HepG2 (cell line): ENCODE measurements at regions not wholly inside any gene's neighbourhood (a gene's known extent, or its start where the extent isn't known, plus 50 kb on each side); places are given as distances from the start of the nearest gene placed in this dataset.
A peak's percentile ranks its signal among the peaks of the same experiment; 100 is the strongest.

Experiments used
- CAMTA2 ChIP-seq: sonication (generic); formaldehyde crosslinking; IDR thresholded peaks from 2 replicates; pipeline ENCODE4 v1.4.0; 2020; ENCODE audit warnings: mild to moderate bottlenecking, missing genetic modification reagents, borderline replicate concordance
- DBP ChIP-seq: sonication (generic); formaldehyde crosslinking; IDR thresholded peaks from 2 replicates; pipeline ENCODE4 v1.4.0; 2020; ENCODE audit warnings: missing genetic modification reagents; ENCODE audit errors: not compliant biosample characterization
- E2F5 ChIP-seq: sonication (generic); formaldehyde crosslinking; conservative IDR thresholded peaks from 2 replicates; pipeline ENCODE4 v1.4.0; 2020; ENCODE audit warnings: missing genetic modification reagents
- ETV5 ChIP-seq: IDR thresholded peaks from 2 replicates; pipeline ENCODE4 v1.6.1; 2018; ENCODE audit warnings: missing biosample characterization, missing genetic modification reagents, inconsistent platforms, borderline replicate concordance
- GZF1 ChIP-seq: sonication (generic); formaldehyde crosslinking; IDR thresholded peaks from 2 replicates; pipeline ENCODE4 v1.5.1; 2020; ENCODE audit warnings: mild to moderate bottlenecking, missing genetic modification reagents
- HCFC1 ChIP-seq: fragments of 150-350 bp; IDR thresholded peaks from 2 replicates; pipeline ENCODE4 v1.6.1; 2014; ENCODE audit warnings: low read depth, low read length
- MATR3 ChIP-seq: sonication (generic); formaldehyde crosslinking; IDR thresholded peaks from 2 replicates; pipeline ENCODE4 v1.4.0; 2020; ENCODE audit warnings: missing genetic modification reagents
- MIER3 ChIP-seq: IDR thresholded peaks from 2 replicates; pipeline ENCODE4 v1.6.1; 2016; ENCODE audit warnings: missing compliant biosample characterization, borderline replicate concordance
- MIXL1 ChIP-seq: IDR thresholded peaks from 2 replicates; pipeline ENCODE4 v1.6.1; 2016
- MYNN ChIP-seq: sonication (generic); formaldehyde crosslinking; IDR thresholded peaks from 2 replicates; pipeline ENCODE4 v1.4.0; 2020; ENCODE audit warnings: mild to moderate bottlenecking, low read depth, missing genetic modification reagents
- NCOA2 ChIP-seq: sonication (generic); formaldehyde crosslinking; IDR thresholded peaks from 2 replicates; pipeline ENCODE4 v1.8.0; 2022; ENCODE audit warnings: inconsistent platforms
- ONECUT2 ChIP-seq: sonication (generic); formaldehyde crosslinking; IDR thresholded peaks from 2 replicates; pipeline ENCODE4 v1.4.0; 2020; ENCODE audit warnings: missing genetic modification reagents
- POGZ ChIP-seq: sonication (generic); formaldehyde crosslinking; IDR thresholded peaks from 2 replicates; pipeline ENCODE4 v1.4.0; 2020; ENCODE audit warnings: mild to moderate bottlenecking, missing genetic modification reagents
- RNF2 ChIP-seq: fragments of 450-650 bp; conservative IDR thresholded peaks from 2 replicates; pipeline ENCODE4 v1.6.1; 2016; ENCODE audit warnings: low read depth
- RNF219 ChIP-seq: sonication (generic); formaldehyde crosslinking; IDR thresholded peaks from 2 replicates; pipeline ENCODE4 v1.5.0; 2020; ENCODE audit warnings: mild to moderate bottlenecking, missing genetic modification reagents
- SMAD1 ChIP-seq: sonication (generic); formaldehyde crosslinking; IDR thresholded peaks from 2 replicates; pipeline ENCODE4 v1.4.0; 2020; ENCODE audit warnings: missing genetic modification reagents, low read depth, mild to moderate bottlenecking, borderline replicate concordance
- STAT5B ChIP-seq: sonication (generic); formaldehyde crosslinking; IDR thresholded peaks from 2 replicates; pipeline ENCODE4 v1.4.0; 2020; ENCODE audit warnings: missing genetic modification reagents
- TCF7 ChIP-seq: sonication (generic); IDR thresholded peaks from 2 replicates; pipeline ENCODE4 v1.6.1; 2016; ENCODE audit warnings: antibody characterized with exemption, low read depth
- TEAD3 ChIP-seq: optimal IDR thresholded peaks from 2 replicates; pipeline ENCODE3; 2016; ENCODE audit warnings: borderline replicate concordance
- YEATS4 ChIP-seq: sonication (generic); formaldehyde crosslinking; IDR thresholded peaks from 2 replicates; pipeline ENCODE4 v1.4.0; 2020; ENCODE audit warnings: missing genetic modification reagents, borderline replicate concordance
- ZBTB38 ChIP-seq: sonication (generic); formaldehyde crosslinking; IDR thresholded peaks from 2 replicates; pipeline ENCODE4 v1.5.1; 2020; ENCODE audit warnings: mild to moderate bottlenecking, missing genetic modification reagents
- ZNF260 ChIP-seq: sonication (generic); formaldehyde crosslinking; IDR thresholded peaks from 2 replicates; pipeline ENCODE4 v1.4.0; 2020; ENCODE audit warnings: missing genetic modification reagents, low read depth, mild to moderate bottlenecking, borderline replicate concordance
- ZNF274 ChIP-seq: sonication (generic); formaldehyde crosslinking; IDR thresholded peaks from 2 replicates; pipeline ENCODE4 v1.5.1; 2020; ENCODE audit warnings: mild to moderate bottlenecking, missing genetic modification reagents
- ZNF329 ChIP-seq: sonication (generic); formaldehyde crosslinking; IDR thresholded peaks from 2 replicates; pipeline ENCODE4 v1.9.0; 2021; ENCODE audit warnings: low read depth, mild to moderate bottlenecking, missing genetic modification reagents
- ZNF33B ChIP-seq: sonication (generic); formaldehyde crosslinking; IDR thresholded peaks from 2 replicates; pipeline ENCODE4 v1.5.1; 2020; ENCODE audit warnings: mild to moderate bottlenecking, missing genetic modification reagents
- ZNF484 ChIP-seq: sonication (generic); formaldehyde crosslinking; IDR thresholded peaks from 2 replicates; pipeline ENCODE4 v1.5.1; 2020; ENCODE audit warnings: mild to moderate bottlenecking, low read depth, missing genetic modification reagents, borderline replicate concordance
- ZNF580 ChIP-seq: IDR thresholded peaks from 2 replicates; pipeline ENCODE4 v1.6.1; 2016; ENCODE audit warnings: low read depth, borderline replicate concordance
- ZSCAN12 ChIP-seq: sonication (generic); formaldehyde crosslinking; IDR thresholded peaks from 2 replicates; pipeline ENCODE4 v1.9.0; 2021; ENCODE audit warnings: mild to moderate bottlenecking, missing genetic modification reagents

- 0 out of 2 replicates have a peak, but pooled peaks have one; percentile 36 for TF ChIP-seq ZNF580
- TF ChIP-seq ONECUT2: no peak
- no peak for TF ChIP-seq ETV5 (CRISPR knock-in tag)
- TF ChIP-seq CAMTA2: no peak
- TF ChIP-seq TCF7: peak; percentile 57
- TF ChIP-seq NCOA2 (CRISPR knock-in tag): peak; percentile 97
- TF ChIP-seq GZF1 (CRISPR knock-in tag): no peak
- TF ChIP-seq MIXL1 (CRISPR knock-in tag): no peak
- no peak for TF ChIP-seq STAT5B (CRISPR knock-in tag)
- TF ChIP-seq DBP: no peak
- no peak for TF ChIP-seq ZNF274 (CRISPR knock-in tag)
- no peak for TF ChIP-seq HCFC1
- TF ChIP-seq ZNF484 (CRISPR knock-in tag): no peak
- TF ChIP-seq TEAD3 (CRISPR knock-in tag): peak; percentile 61
- TF ChIP-seq ZBTB38: no peak
- no peak for TF ChIP-seq SMAD1
- TF ChIP-seq MYNN (CRISPR knock-in tag): no peak
- no peak for TF ChIP-seq POGZ (CRISPR knock-in tag)
- TF ChIP-seq ZNF33B: no peak
- TF ChIP-seq RNF2: no peak
- TF ChIP-seq YEATS4 (CRISPR knock-in tag): peak; percentile 46; the same call in 1 of the 2 replicates
- no peak for TF ChIP-seq ZNF260 (CRISPR knock-in tag)
- TF ChIP-seq ZNF329 (CRISPR knock-in tag): 0 out of 2 replicates have a peak, but pooled peaks have one; percentile 46
- TF ChIP-seq E2F5 (CRISPR knock-in tag): no peak
- no peak for TF ChIP-seq ZSCAN12 (CRISPR knock-in tag)
- peak; percentile 84; the same call in 1 of the 2 replicates for TF ChIP-seq MIER3 (CRISPR knock-in tag)
- TF ChIP-seq MATR3: no peak
- no peak for TF ChIP-seq RNF219
These were observed 127.7 kb downstream of the MYCN start (continued) for GRCh38 chr2:16067866-16068551.
